ENCODE measurements at regions not wholly inside any gene's neighbourhood (a gene's known extent, or its start where the extent isn't known, plus 50 kb on each side); places are given as distances from the start of the nearest gene placed in this dataset.

DNA sequence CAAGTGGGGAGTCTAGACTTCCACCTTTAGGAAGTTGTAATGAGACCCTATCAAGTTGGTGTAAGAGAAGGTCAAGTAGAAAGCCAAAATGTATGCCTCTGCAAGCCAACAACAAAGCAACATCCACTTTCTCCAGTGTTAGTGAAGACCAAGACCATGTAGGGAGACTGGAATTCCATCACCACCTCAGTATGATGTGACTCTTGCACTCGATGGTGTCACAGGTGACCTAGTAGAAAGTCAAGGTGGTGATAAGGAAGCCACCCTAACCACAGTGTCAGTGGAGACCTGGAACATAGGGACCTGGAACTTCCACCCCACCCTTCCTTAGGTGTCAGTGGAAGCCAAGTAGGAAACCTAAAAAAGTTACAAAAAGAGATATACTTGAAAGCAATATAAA, 278.1 kb upstream of the KCNMB2 start:
- no peak for DNase-seq

DNA sequence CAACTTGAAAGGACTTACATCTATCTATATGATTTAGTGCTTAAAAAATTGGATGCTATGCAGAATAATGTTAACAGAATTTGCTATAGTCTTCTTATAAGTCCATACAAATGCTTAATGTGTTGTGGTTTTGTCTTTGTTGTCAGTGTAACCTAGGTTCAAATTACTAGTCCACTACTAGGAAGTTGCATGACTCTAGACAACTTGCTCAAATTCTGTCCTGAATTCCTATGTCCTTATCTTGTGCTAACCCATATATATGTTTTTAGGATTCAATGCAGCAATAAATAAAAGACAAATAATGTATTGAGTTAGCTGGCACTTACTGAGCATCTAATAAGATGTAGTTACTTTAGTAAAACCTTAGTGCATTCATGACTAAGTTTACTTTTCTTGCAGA, 276.5 kb upstream of the KCNMB2 start:
- DNase-seq: no peak

DNA sequence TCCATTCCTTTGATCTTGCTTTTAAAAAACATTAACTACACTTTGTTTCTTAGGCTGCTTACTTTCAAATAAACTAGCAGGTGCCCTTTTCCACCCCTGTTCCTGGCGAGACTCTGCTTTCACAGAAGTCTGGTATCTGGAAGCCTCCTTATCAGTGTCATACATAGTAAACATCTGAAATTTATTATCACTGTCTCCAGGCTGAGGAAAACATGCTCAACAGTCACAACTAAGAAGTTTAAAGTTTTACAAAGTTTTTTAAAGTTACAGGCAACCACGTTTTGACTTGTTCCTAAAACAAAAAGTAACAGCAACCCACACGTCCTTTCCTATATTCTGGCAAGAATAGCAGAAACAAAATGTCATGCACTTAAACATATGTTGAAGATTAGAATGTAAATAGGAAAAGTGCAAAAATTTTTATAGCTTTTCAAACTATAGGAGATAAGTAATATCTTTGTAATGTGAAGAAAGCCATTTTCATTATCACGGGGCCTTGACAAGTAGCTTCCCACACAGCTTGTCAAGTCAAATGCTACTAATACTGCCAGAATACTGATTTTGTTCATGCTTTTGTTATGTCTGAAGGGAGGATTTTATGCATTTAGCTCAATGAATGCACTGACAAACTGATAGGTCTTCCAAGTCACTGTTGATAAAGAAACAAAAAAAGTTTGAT, 275.2 kb upstream of the KCNMB2 start:
- DNase-seq: no peak

DNA sequence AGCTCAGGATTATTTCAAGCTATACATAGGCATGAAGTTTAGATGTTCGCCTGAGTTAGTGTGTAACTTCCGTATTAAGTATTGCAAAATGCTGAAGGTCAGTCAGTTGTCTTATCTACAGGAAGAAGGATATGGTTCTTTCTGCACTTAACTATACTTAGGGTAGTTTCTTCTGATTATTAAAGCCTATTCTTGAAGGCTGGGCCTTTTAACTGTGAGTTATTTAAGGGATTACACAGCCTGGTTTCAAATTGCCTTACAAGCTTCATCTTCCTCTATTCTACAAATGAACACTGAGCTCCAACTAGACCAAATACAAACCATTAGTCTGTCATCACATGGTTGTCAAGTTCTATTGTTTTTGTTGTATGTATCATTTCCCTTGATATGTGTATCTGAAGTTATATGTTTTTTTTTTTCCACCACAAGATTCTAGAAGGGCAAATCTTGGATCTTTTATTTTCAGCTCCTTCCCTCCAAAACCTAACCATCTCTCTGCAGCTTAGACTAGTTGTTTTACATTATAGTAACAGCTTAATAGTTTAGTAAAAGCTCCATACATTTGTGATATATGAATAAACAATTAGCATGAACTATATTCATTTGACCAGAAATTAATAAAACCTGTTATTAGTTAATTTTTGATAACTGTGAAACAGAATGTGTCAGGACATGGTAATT, 272.9 kb upstream of the KCNMB2 start:
- no peak for DNase-seq

DNA sequence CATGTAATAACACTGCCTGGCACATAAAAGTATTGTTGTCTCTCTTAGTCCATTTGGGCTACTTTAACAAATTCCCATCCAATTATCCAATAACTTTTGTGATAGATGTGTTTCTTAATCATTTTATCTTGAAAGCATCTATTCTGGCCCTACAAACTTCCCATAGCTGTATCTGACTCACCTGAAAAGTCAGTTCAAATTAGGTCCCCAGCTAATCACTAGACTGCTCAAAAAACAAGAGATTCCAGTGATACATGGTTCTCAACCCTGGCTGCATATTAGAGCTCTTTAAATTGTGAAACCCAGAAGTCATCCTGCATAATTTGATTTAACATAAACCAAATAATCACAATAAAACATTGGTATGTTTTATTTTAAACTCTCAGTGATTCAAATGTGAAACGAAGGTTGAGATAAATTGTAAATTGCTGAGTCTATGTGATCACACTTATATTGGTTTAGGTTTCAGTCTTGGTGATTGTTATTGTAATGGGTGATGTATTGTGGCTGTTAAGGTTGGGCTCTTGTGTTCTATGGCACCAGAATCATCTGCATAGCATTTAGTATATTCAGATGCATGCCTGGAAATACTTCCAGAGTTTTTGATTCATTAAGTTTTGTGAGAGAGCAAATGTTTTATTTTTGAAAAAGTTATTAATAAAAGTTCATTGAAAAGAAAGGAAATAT, 268.9 kb upstream of the KCNMB2 start:
- no peak for DNase-seq

DNA sequence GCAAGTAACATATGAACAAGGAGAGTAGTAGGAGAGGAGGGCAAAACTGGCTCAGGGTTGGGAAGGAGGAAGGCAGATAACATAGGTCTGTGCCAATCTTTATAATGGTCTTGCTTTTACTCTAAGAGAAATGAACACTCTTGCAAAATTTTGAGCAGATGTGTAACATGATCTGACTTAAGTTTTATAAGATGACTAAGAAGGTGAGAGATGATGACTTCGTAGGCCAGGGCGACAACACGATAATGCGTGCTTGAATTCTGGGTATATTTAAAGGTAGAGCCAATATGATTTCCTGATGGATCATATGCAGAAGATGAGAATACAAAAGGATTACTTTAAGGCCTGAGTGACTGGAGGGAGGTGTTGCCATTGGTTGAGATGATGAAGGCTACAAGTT, 265.4 kb upstream of the KCNMB2 start:
- no peak for DNase-seq

DNA sequence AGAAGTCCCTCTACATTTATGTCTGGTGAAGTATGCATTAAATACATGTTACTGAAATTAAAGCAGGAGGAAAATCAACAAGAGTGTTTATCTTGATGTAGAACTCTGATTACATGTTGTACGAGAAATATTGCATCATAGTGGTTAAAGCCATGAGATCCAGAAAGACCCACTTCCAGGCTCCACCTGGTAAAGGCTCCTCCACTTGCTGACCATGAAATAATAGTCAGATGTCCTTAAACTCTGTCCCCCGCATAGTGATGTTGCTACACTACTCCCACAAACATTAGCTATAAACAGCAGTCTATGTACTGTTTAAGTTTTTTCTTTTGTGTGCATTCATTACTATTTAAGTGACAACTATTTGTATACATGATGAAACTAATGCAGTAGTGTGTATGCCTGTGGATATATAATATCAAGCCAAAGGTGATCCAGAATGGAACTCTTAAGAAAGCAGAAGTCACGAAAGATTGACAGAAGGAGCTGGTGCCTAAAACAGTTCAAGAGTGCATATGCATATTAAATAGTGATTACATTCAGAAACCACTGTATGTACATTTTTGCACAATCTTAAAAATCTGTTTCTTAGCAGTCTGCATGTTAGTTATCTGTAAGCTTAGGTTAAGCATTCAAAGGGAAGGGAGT, 264.4 kb upstream of the KCNMB2 start:
- no peak for DNase-seq

DNA sequence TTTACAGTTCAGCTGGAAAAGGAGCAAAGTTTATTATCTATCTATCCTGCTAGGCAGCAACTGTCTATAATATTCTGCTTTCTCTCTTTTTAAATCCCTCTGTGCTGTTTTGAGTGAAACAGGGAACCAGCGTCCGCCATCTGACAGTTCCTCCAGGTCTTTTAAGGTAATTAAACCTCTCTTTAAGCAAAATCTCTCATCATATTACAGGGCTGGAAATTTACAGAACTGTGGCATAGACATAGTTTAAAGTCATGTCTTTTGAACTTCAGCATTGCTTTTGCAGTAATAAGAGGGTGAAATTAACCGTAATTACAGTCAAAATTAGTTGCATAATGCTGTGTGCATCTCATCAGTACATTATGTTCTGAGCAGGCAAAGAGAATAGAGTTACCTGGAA, 263.4 kb upstream of the KCNMB2 start:
- no peak for DNase-seq

DNA sequence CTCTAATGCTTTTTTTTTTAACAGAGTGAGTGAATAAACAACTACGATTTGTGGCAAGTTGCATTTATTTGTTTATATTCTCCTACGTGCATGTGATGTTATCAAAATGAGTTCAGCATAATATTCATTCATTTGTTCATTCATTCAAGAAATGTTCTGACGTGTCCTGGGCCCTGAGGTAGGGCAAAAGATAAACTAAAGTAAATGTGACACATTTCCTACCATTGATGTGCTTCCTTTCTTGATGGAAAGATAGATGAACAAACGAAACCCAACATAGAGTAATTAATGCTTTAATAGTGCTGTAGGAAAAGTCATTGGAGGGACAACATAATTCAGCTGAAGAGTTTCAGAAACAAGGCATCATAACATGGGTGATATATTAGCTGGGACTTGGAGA, 261.5 kb upstream of the KCNMB2 start:
- no peak for DNase-seq

DNA sequence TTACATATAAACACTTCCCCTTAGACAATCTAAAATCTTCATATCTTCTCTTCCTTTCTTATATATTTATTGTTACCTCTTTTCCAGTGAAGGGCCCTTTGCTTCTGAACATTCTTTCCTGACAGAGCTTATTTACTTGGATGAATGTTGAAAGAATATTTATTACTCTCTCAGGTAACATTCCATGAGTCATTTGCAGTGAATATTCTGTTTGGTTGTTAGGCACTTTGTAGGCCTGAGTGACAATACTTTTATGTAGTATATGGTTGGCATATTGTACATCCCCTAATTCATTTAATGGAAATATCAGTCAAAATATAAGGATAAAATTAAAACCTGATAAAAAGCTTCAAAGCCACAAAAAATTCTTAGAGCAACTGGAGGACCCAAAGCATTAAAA, 260.9 kb upstream of the KCNMB2 start:
- no peak for DNase-seq

DNA sequence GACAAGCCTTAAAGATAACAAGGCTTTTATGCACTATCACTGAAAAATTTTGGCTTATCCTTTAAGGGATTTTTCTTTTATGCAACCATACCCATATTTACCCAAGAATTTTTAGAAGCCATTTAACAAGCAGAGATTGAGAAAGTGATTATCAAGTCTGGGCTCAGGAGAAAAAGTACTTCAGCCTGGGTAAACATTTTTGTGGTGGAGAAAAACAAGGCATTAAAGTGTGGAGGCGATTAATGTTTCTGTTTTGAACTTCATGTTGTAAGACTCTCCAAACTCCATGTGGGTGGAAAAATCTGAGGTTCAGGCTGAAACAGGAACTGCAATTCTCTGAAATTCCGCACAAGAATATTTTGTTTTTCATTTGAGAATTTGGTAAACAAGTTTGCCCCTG, 260.4 kb upstream of the KCNMB2 start:
- no peak for DNase-seq

DNA sequence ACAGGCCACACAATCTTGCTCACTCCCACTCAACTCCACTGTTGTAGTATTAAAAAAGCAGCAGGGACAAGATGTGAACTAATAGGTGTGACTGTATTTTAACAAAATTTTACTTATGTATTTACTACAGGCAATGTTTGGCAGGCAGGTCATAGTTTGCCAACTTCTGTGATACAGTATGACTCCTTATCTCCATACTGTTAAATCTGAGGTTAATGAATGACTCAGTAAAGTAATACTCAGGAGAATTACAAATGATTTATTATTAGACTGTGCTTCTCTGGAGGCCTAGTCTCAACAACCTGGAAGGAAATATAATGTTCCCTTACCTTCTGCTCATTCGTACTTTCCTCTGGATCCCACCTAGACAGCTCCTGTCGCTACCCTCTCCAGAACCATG, 258.6 kb upstream of the KCNMB2 start:
- peak; percentile 41 for DNase-seq

DNA sequence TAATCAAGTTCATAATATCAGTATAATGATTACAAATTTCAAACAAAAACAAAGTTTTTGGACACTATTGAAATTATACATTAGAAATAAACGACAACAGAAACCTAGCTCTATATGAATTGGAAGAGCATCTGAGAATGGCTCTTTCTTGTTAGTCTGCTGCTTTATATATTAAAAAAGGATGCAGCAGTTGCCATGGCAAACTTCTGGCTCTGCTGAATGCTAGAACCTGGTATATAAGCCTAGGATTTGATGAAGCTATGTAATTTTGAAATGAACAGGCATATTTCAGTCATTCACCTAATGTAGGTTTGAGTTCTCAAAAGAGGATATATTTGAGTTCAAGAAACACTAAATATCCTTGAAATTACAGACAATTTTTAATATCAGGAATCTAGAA, 252.7 kb upstream of the KCNMB2 start:
- no peak for DNase-seq

DNA sequence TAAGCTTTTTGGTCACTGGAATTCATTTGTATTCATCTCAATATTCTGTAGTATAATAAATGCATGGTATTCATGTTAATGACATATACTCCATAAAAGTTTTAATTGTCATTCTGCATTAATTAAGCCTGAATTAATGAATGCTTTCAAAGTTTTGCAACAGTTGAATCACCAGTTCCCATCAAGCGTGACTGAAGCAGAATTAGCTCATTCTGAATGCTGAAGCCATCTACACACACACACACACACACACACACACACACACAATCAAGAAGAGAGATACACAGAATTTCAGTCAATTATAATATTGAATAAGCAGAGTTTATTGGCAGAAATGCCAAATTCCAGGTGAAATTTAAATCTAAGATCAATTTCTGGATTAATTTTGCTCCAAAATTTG, 252.1 kb upstream of the KCNMB2 start:
- DNase-seq: no peak

DNA sequence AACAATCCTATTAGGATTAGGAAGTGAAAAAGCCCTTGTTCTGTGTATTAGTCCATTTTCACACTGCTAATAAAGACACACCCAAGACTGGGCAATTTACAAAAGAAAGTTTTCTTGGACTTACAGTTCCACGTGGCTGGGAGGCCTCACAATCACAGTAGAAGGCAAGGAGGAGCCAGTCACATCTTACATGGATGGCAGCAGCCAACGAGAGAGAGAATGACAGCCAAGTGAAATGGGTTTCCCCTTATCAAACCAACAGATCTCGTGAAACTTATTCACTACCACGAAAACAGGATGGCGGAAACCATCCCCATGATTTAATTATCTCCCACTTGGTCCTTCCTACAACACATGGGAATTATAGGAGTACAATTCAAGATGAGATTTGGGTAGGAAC, 248.2 kb upstream of the KCNMB2 start:
- DNase-seq: no peak

DNA sequence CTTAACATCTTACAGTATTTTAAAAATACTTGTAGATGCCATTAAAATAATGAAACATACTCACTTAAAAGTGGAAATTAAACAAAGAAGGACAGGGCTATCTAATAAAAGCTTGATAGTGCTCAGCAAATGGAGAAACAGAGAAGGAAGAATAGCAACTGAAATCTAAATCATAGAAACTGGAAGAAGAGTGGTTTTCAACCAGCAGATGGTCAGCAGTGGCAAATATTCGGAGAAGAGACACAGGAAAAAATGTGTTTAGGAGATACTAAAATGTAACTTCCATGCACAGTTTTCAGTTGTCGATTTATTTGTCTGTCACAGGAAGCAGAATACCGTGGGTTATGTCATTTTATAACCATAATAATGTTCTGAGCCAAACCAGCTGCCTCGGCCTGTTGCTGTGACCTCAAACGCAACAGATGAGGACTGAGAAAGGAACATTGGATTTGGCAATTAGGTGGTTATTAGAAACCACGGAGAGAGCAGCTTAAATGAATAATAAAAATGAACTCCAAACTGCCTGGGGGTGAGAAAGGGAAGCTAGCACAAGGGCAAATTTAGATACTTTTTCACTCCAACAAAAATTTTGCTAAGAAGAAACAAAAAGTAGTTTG, 246.6 kb upstream of the KCNMB2 start:
- DNase-seq: peak; percentile 40

DNA sequence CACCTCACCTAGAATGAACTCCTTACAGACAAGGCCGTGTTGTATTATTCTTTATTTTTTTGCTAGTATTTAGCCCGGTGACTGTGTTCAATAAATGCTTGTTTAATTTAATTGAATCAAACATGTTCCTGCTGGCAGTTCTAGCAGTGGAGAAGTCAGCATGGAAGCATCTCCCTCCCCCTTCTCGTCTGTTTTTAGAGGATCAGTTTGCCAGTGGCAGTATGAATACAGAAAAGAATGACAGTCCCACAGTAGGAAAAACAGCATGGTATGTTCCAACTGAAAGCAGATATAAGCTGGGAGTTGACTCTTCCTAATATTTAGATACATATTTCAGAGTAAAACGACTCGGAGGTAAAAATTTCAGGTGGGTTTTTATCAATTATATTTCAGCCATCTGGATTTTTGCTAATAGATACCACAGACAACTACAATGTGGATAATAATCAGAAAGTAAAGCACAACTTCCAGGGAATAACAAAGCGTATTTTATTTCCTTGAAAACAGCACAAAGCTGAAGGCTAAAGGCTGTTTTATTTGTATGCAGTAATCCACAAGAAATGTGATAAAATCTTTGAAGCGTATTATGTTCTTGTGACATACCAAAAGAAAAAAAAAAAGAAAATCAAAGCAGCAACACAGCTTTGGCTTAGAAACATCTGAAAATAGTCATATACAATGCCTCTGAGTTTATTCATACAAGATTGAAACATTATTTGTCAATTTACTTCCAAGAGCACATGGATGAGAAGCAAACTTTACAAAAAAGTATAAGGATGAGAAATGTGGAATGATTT, 244.5 kb upstream of the KCNMB2 start:
- DNase-seq: no peak

DNA sequence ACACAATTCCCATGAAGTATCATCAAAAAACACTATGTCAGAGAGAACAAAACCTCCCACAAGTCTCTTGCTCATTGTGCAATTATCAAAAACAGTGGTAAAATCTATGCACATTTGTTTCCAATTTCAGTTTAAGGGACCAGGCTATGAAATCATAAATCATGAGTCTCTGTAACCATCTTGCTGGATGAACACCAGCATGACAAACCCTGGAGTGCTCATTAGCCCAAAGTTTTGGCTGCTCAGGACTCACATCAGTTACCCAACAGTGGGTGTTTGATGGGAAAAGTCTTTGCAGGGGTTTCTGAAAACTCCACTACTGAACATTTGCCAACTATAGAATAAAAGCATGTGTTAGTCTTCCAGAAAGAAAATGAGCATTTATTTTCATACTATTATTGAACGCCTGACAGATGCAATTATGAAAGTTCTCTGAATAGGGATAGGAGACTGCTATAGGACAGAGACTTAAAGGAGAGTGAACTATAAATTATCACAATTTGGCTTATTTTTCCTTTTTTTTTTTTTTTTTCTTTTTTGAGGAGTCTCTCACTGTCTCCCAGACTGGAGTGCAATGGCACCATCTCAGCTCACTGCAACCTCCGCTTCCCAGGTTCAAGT, 240.8 kb upstream of the KCNMB2 start:
- peak; percentile 100 for DNase-seq

DNA sequence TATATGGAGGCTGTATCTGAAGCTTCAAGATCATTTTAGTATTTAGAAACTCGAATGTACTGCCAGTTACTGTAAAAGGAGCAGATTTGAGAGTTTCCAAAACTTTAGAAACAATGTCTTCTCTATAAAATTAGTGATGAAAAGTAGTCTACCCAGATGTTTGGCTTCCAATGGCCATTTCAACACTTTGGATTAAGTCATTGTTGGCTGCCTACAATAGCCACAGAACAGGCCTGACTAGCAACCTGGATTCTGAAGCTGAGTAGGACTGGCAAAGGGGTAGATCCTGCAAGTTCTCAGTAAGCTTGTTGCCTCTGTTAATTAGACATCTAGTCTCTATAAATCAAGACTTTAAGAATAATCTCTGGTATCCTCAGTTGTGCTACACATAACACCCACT, 239.0 kb upstream of the KCNMB2 start:
- DNase-seq: peak; percentile 57

DNA sequence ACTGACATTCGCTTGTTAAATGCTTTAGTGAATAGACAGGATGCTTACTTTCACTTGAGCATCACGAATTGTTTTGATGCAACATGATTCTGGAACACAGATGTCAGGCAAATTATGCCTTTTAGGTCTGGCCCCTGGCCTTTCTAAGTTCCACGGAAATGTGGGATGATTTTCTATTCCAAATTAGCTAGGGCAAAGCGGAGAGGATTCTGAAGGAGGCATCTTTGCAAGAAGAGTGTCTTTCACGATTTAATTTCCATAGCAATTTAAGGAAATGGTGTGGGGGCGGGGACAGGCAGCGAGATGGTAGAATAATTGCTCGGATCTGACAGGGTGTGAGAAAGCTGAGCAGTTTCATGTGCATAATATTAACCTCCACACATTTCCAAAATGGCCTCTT, 238.5 kb upstream of the KCNMB2 start:
- no peak for DNase-seq

DNA sequence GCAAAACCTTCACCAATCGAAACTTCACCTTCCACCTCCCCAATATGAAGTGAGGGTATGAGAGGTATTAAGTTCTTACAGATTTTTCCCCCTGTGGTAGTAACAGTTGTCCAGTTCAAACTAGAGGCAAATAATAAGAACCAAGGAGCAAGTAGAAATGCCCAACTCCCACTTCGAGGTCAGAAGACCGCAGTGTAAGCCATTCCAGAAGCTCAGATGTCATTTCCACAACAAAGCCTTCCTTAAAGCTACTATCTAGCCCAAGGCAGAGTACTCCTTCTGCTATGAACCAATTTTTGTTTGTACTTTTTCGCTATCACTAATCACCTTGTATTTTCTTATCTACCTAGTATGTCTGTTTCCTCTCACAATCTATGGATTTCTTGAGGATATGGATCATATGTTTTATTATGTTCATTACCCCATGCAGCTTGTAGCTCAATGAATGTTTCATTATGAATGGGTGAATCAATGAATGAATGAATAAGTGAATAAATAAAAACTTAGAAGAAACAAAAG, 235.7 kb upstream of the KCNMB2 start:
- no peak for DNase-seq
